ENCODE measurements at regions not wholly inside any gene's neighbourhood (a gene's known extent, or its start where the extent isn't known, plus 50 kb on each side); places are given as distances from the start of the nearest gene placed in this dataset.

DNA sequence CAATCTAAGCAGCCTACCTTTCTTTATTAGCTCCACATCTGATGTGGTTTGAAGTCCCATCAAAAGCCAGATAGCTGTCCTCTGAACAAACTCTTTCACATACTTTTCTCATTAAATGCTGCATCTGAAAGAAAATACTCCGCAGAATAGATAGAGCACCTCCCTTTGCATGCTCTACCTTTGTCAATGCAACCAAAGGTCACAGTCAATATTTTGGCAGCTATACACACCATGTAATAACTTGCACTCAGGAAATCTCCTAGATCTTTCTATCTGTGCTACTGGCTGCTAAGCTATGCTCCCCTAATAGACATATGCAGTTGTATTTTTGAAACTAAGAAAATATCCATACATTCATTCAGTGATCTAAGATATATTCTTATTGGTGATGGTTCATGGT lies 204.8 kb upstream of the ARRDC4 start:
- Histone ChIP-seq H4K20me1 (ENCODE audit: control insufficient read depth, insufficient read depth, low read depth, low read length) (no peaks in the 10 kb centered on the region), H3K9me2 (replicated peaks; ENCODE audit: control insufficient read depth, low read length) (no peaks in the 10 kb centered on the region), H3F3A (ENCODE audit: control insufficient read depth, insufficient read depth) (no peaks in the 10 kb centered on the region), H3K4me1 (ENCODE audit: control insufficient read depth, low read length) (no peaks in the 10 kb centered on the region), H3K36me3 (ENCODE audit: control insufficient read depth, low read length) (no peaks in the 10 kb centered on the region), H3K9me3 (ENCODE audit: control insufficient read depth, insufficient read depth, low read length) (no peaks in the 10 kb centered on the region), H3K79me2 (ENCODE audit: control insufficient read depth, low read length) (no peaks in the 10 kb centered on the region), H3K4me3 (ENCODE audit: low read length) (no peak overlapping the region), H3K4me2 (ENCODE audit: low read length) (no peak overlapping the region), H3K27me3 (ENCODE audit: control insufficient read depth, low read length) (peaks cover 1% of the 10 kb centered on the region; the same call in 1 of the 2 replicates), H3K27ac (ENCODE audit: low read depth, low read length) (no peak overlapping the region)
- TF ChIP-seq, protein P1, sequence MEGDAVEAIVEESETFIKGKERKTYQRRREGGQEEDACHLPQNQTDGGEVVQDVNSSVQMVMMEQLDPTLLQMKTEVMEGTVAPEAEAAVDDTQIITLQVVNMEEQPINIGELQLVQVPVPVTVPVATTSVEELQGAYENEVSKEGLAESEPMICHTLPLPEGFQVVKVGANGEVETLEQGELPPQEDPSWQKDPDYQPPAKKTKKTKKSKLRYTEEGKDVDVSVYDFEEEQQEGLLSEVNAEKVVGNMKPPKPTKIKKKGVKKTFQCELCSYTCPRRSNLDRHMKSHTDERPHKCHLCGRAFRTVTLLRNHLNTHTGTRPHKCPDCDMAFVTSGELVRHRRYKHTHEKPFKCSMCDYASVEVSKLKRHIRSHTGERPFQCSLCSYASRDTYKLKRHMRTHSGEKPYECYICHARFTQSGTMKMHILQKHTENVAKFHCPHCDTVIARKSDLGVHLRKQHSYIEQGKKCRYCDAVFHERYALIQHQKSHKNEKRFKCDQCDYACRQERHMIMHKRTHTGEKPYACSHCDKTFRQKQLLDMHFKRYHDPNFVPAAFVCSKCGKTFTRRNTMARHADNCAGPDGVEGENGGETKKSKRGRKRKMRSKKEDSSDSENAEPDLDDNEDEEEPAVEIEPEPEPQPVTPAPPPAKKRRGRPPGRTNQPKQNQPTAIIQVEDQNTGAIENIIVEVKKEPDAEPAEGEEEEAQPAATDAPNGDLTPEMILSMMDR (IDR thresholded peaks at IDR 0.05; ENCODE audit: low read depth, low read length, poor library complexity, severe bottlenecking) = no peak
- no peak for TF ChIP-seq EZH2phosphoT487 (IDR thresholded peaks at IDR 0.05; ENCODE audit: borderline replicate concordance, low read length)

DNA sequence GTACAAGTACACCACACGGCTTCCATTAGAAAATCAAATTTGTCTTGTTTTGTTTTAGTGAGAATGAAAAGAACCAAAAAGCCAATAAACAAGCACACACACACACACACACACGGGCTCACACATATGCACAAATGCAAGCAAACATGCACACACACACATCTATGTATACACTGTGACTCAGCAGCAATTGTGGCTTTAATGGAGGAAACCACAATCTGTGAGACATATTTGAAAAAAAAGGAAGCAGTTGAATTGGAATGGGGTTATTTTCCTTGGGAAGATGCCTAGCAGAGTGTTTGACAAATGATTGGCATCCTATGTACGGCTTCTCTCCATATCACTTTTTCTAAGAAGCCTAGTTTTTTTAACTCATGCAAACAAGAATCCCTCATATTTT lies 201.1 kb upstream of the ARRDC4 start:
- Histone ChIP-seq H4K20me1 (ENCODE audit: control insufficient read depth, insufficient read depth, low read depth, low read length) (no peaks in the 10 kb centered on the region), H3K27ac (ENCODE audit: low read depth, low read length) (no peak overlapping the region), H3K27me3 (ENCODE audit: control insufficient read depth, low read length) (no peaks in the 10 kb centered on the region), H3K36me3 (ENCODE audit: control insufficient read depth, low read length) (no peaks in the 10 kb centered on the region), H3F3A (ENCODE audit: control insufficient read depth, insufficient read depth) (no peaks in the 10 kb centered on the region), H3K79me2 (ENCODE audit: control insufficient read depth, low read length) (no peaks in the 10 kb centered on the region), H3K4me2 (ENCODE audit: low read length) (no peak overlapping the region), H3K9me3 (ENCODE audit: control insufficient read depth, insufficient read depth, low read length) (no peaks in the 10 kb centered on the region), H3K4me3 (ENCODE audit: low read length) (no peak overlapping the region), H3K9me2 (replicated peaks; ENCODE audit: control insufficient read depth, low read length) (no peaks in the 10 kb centered on the region), H3K4me1 (ENCODE audit: control insufficient read depth, low read length) (no peaks in the 10 kb centered on the region)
- TF ChIP-seq, protein P1 (IDR thresholded peaks at IDR 0.05; ENCODE audit: low read depth, low read length, poor library complexity, severe bottlenecking) = no peak
- TF ChIP-seq EZH2phosphoT487 (IDR thresholded peaks at IDR 0.05; ENCODE audit: borderline replicate concordance, low read length) = no peak

DNA sequence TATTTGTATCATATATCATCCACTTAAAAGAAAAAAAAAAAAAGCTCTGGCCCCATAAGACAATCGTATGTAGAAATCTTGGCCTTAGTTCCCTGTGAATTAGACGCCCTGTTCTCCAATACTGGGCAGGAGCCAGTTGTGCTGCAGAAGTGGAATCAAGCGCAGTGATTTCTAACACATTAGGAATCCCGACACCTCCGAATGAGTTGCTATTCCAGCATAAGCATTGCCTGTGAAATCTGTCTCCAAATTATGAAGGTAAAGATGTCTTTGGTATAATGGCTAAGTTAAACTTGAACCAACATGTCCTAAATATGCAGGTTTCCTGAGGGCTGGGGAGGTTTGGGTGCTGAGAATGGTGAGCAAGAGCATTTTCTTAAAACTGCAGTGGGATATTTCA lies 199.4 kb upstream of the ARRDC4 start:
- Histone ChIP-seq H3K79me2 (ENCODE audit: control insufficient read depth, low read length) (no peaks in the 10 kb centered on the region), H3K4me3 (ENCODE audit: low read length) (no peak overlapping the region), H4K20me1 (ENCODE audit: control insufficient read depth, insufficient read depth, low read depth, low read length) (no peaks in the 10 kb centered on the region), H3K27me3 (ENCODE audit: control insufficient read depth, low read length) (no peaks in the 10 kb centered on the region), H3F3A (ENCODE audit: control insufficient read depth, insufficient read depth) (no peaks in the 10 kb centered on the region), H3K27ac (ENCODE audit: low read depth, low read length) (no peak overlapping the region), H3K36me3 (ENCODE audit: control insufficient read depth, low read length) (no peaks in the 10 kb centered on the region), H3K4me1 (ENCODE audit: control insufficient read depth, low read length) (no peaks in the 10 kb centered on the region), H3K9me3 (ENCODE audit: control insufficient read depth, insufficient read depth, low read length) (no peaks in the 10 kb centered on the region), H3K4me2 (ENCODE audit: low read length) (no peak overlapping the region), H3K9me2 (replicated peaks; ENCODE audit: control insufficient read depth, low read length) (no peaks in the 10 kb centered on the region)
- no peak for TF ChIP-seq EZH2phosphoT487 (IDR thresholded peaks at IDR 0.05; ENCODE audit: borderline replicate concordance, low read length)
- TF ChIP-seq, protein P1 (IDR thresholded peaks at IDR 0.05; ENCODE audit: low read depth, low read length, poor library complexity, severe bottlenecking) = no peak

DNA sequence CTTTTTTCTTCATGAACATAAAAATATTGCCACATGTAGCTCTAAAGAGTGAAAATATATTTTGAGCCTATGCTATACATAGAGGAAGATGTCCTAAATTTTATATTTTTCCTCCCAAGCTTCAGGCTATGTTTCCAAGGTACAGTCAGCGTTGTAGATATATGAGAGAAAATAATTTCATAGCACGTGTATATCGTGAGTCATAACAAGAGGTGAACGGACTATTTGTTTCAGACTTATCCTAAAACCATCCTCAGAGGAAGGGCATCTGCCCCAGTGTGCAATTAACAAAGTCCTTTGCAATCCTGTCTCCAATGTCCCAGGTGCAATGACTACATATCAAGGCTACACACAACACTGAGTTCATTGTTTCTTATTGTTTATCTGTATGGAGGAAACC lies 177.3 kb upstream of the ARRDC4 start:
- no peaks in the 10 kb centered on the region for H4K20me1 ChIP-seq (ENCODE audit: control insufficient read depth, insufficient read depth, low read depth, low read length)
- H3K4me2 ChIP-seq (ENCODE audit: low read length) = no peak overlapping the region
- no peaks in the 10 kb centered on the region for H3K27me3 ChIP-seq (ENCODE audit: control insufficient read depth, low read length)
- H3F3A ChIP-seq (ENCODE audit: control insufficient read depth, insufficient read depth) = no peaks in the 10 kb centered on the region
- H3K4me3 ChIP-seq (ENCODE audit: low read length) = no peak overlapping the region
- no peak overlapping the region for H3K27ac ChIP-seq (ENCODE audit: low read depth, low read length)
- H3K79me2 ChIP-seq (ENCODE audit: control insufficient read depth, low read length) = no peaks in the 10 kb centered on the region
- no peaks in the 10 kb centered on the region for H3K9me3 ChIP-seq (ENCODE audit: control insufficient read depth, insufficient read depth, low read length)
- H3K4me1 ChIP-seq (ENCODE audit: control insufficient read depth, low read length) = peaks cover 4% of the 10 kb centered on the region; the same call in 1 of the 2 replicates
- no peaks in the 10 kb centered on the region for H3K36me3 ChIP-seq (ENCODE audit: control insufficient read depth, low read length)
- no peaks in the 10 kb centered on the region for H3K9me2 ChIP-seq (replicated peaks; ENCODE audit: control insufficient read depth, low read length)
- TF ChIP-seq EZH2phosphoT487 (IDR thresholded peaks at IDR 0.05; ENCODE audit: borderline replicate concordance, low read length) = no peak
- TF ChIP-seq, protein P1 (IDR thresholded peaks at IDR 0.05; ENCODE audit: low read depth, low read length, poor library complexity, severe bottlenecking) = no peak
